GM12878 (cell line): ENCODE measurements at regions not wholly inside any gene's neighbourhood (a gene's known extent, or its start where the extent isn't known, plus 50 kb on each side); places are given as distances from the start of the nearest gene placed in this dataset.

ENCODE experiments used
- ATAC-seq: fragments of 200-7000 bp; cut with Tn5 transposase; 3 replicates; pipeline ENCODE4 v1.9.1; 2020; ENCODE audit warnings: mild to moderate bottlenecking, moderate library complexity
- BruUV-seq: library from RNA; stranded (reverse); fragments of 400-500 nt; replicated peaks from 2 replicates; lab custom pipeline; 2021; lab: Mats Ljungman, UMichigan
- CTCF ChIA-PET: fragments of 300-600 bp; sonication (Branson Sonifier 250); formaldehyde crosslinking; extraction: SDS; loops from one replicate; lab custom pipeline; 2021; ENCODE audit warnings: inconsistent platforms; lab: Yijun Ruan, JAX
- POLR2A ChIA-PET: fragments of 350-600 bp; formaldehyde crosslinking; extraction: SDS; loops from one replicate; lab custom pipeline; 2021; ENCODE audit warnings: inconsistent platforms; lab: Charles Lee
- RAD21 ChIA-PET: fragments of 300-600 bp; sonication (Branson Sonifier 250); formaldehyde crosslinking; loops from one replicate; lab custom pipeline; 2023; ENCODE audit warnings: antibody characterized with exemption; ENCODE audit not compliant: unreplicated experiment; lab: Charles Lee
- SMC1A ChIA-PET: fragments of 300-600 bp; sonication (Branson Sonifier 250); formaldehyde crosslinking; loops from one replicate; lab custom pipeline; 2023; ENCODE audit not compliant: unreplicated experiment, uncharacterized antibody; lab: Charles Lee
- DNase-seq: peaks from one replicate; pipeline ENCODE4 v3.0.0-alpha.2; 2011; ENCODE audit warnings: low read depth, low spot score
- FAIRE-seq: peaks from 3 replicates; lab custom pipeline; 2011; peaks lifted over from hg19 to GRCh38; lab: Jason Lieb, UNC
- H2AFZ ChIP-seq: 2 replicates; pipeline ENCODE4 v1.6.0; 2011; ENCODE audit warnings: low read depth, low read length, control low read depth; ENCODE audit not compliant: control insufficient read depth
- H3K27ac ChIP-seq: 2 replicates; pipeline ENCODE4 v1.5.1; 2011; ENCODE audit warnings: control low read depth; ENCODE audit not compliant: control insufficient read depth, insufficient read depth
- H3K27me3 ChIP-seq, 2 experiments: replicated peaks in 1 of 2; 2 replicates each; pipeline versions ENCODE4 v1.6.0 to v1.6.1; 2011; ENCODE audit warnings: low read length in 1 of 2; ENCODE audit not compliant: control insufficient read depth in 2 of 2, insufficient read depth in 2 of 2
- H3K36me3 ChIP-seq, 2 experiments: 2 replicates each; pipeline ENCODE4 v1.5.1; 2011; ENCODE audit warnings: low read length in 1 of 2; ENCODE audit not compliant: control insufficient read depth in 2 of 2, insufficient read depth in 2 of 2
- H3K4me1 ChIP-seq: 2 replicates; pipeline ENCODE4 v1.6.1; 2011; ENCODE audit warnings: mild to moderate bottlenecking, low read length, moderate library complexity, mixed read lengths; ENCODE audit not compliant: control insufficient read depth, insufficient read depth
- H3K4me2 ChIP-seq: 2 replicates; pipeline ENCODE4 v1.6.0; 2011; ENCODE audit warnings: control low read depth; ENCODE audit not compliant: control insufficient read depth, insufficient read depth
- H3K4me3 ChIP-seq: fragments of 200-600 bp; sonication (generic); 2 replicates; pipeline ENCODE4 v1.5.1; 2016
- H3K79me2 ChIP-seq: 2 replicates; pipeline ENCODE4 v1.6.0; 2011; ENCODE audit warnings: low read length; ENCODE audit not compliant: control insufficient read depth, insufficient read depth
- H3K9ac ChIP-seq: 2 replicates; pipeline ENCODE4 v1.8.0; 2011; ENCODE audit warnings: low read length, control low read depth, mixed read lengths; ENCODE audit not compliant: control insufficient read depth, insufficient read depth
- H3K9me3 ChIP-seq: replicated peaks from 3 replicates; pipeline ENCODE4 v1.5.1; 2011; ENCODE audit warnings: mild to moderate bottlenecking, low read length; ENCODE audit not compliant: control insufficient read depth, insufficient read depth
- H4K20me1 ChIP-seq: 2 replicates; pipeline ENCODE4 v1.6.0; 2011; ENCODE audit not compliant: control insufficient read depth, insufficient read depth
- BCL11A ChIP-seq: IDR thresholded peaks from 2 replicates; pipeline ENCODE4 v1.6.1; 2011; ENCODE audit warnings: low read depth, low read length
- CHD2 ChIP-seq: IDR thresholded peaks from 2 replicates; pipeline ENCODE4 v1.6.1; 2011; ENCODE audit warnings: low read depth, low read length, improper control_type of control experiment, borderline replicate concordance
- CREM ChIP-seq: IDR thresholded peaks from 2 replicates; pipeline ENCODE4 v1.6.1; 2014; ENCODE audit warnings: antibody characterized with exemption, low read depth
- CTCF ChIP-seq, 3 experiments: IDR thresholded peaks in 2 of 3; conservative IDR thresholded peaks in 1 of 3; 2 replicates each; pipeline ENCODE4 v1.5.1; 2011; ENCODE audit warnings: low read depth in 3 of 3, low read length in 3 of 3, mild to moderate bottlenecking in 3 of 3, control low read depth in 2 of 3, moderate library complexity in 2 of 3, inconsistent platforms in 1 of 3, mixed read lengths in 1 of 3; ENCODE audit not compliant: control insufficient read depth in 2 of 3, insufficient read depth in 1 of 3; ENCODE audit errors: extremely low read depth in 1 of 3
- KLF5 ChIP-seq: fragments of 450-650 bp; IDR thresholded peaks from 2 replicates; pipeline ENCODE4 v1.6.1; 2014; ENCODE audit warnings: mild to moderate bottlenecking; ENCODE audit not compliant: partially characterized antibody
- NFIC ChIP-seq: IDR thresholded peaks from 2 replicates; pipeline ENCODE4 v1.6.1; 2012; ENCODE audit warnings: low read depth, mild to moderate bottlenecking, inconsistent platforms, low read length, moderate library complexity
- NR2F1 ChIP-seq: fragments of 450-650 bp; conservative IDR thresholded peaks from 2 replicates; pipeline ENCODE4 v1.6.1; 2017; ENCODE audit warnings: mild to moderate bottlenecking
- NRF1 ChIP-seq: conservative IDR thresholded peaks from 2 replicates; pipeline ENCODE4 v1.6.1; 2011; ENCODE audit warnings: mild to moderate bottlenecking, low read depth, low read length, improper control_type of control experiment
- SPI1 ChIP-seq: IDR thresholded peaks from 2 replicates; pipeline ENCODE4 v1.6.1; 2011; ENCODE audit warnings: low read depth, mild to moderate bottlenecking, low read length, moderate library complexity, borderline replicate concordance; ENCODE audit not compliant: insufficient read depth
- SREBF1 ChIP-seq: IDR thresholded peaks from 2 replicates; pipeline ENCODE4 v1.6.1; 2012; ENCODE audit warnings: mild to moderate bottlenecking, low read length
- ZBTB33 ChIP-seq: fragments of 450-650 bp; IDR thresholded peaks from 2 replicates; pipeline ENCODE4 v1.6.1; 2017; ENCODE audit warnings: mild to moderate bottlenecking
- WGBS: methylation state at CpG from one replicate; pipeline ENCODE4 v1.1.6; 2016; ENCODE audit warnings: low lambda C conversion rate; ENCODE audit not compliant: insufficient replicate concordance, insufficient coverage; ENCODE audit errors: missing lambda C conversion rate; 5-methylcytosine and 5-hydroxymethylcytosine counted together
- in situ Hi-C: fragments of 300-500 bp; cut with MboI; formaldehyde crosslinking; loops from 9 replicates; pipeline ENCODE4 v1.14.3; 2018; ENCODE audit warnings: mixed read lengths
- intact Hi-C: fragments of 100-400 bp; cut with micrococcal nuclease; formaldehyde crosslinking; loops from one replicate; pipeline ENCODE4 v1.14.2; 2022; ENCODE audit not compliant: unreplicated experiment

- ChIA-PET SMC1A (interaction anchor here (0.8 to 6.0 kb wide), 6 partner anchors 48 to 311 kb away, joined by 3 to 179 read pairs (median 28); no protein-coding TSS in a partner anchor), RAD21 (interaction anchor here (4.1 to 5.9 kb wide), 4 partner anchors 48 to 311 kb away, joined by 36 to 165 read pairs (median 53); no protein-coding TSS in a partner anchor), POLR2A (no interaction called here)
- ATAC-seq (no peak), FAIRE-seq (no peak)
- no peaks in the 10 kb centered on the region for H3K9me3 ChIP-seq
- no peaks in the 10 kb centered on the region for H3K36me3 ChIP-seq
- H3K4me1 ChIP-seq: no peaks in the 10 kb centered on the region
- no peaks in the 10 kb centered on the region for H4K20me1 ChIP-seq
- H3K9ac ChIP-seq: no peak overlapping the region
- H2AFZ ChIP-seq: no peak overlapping the region
- no peak for TF ChIP-seq NFIC
- no peak for TF ChIP-seq NRF1
- no peak for TF ChIP-seq KLF5
- TF ChIP-seq, all 136 proteins: peak for 0
- no peak overlapping the region for H3K27ac ChIP-seq
- no peaks in the 10 kb centered on the region for H3K27me3 ChIP-seq
- no peaks in the 10 kb centered on the region for H3K79me2 ChIP-seq
- DNase-seq: no peak
- in situ Hi-C loops (loop anchor here (5.0 kb wide), 1 partner anchor 111 kb away; no protein-coding TSS in a partner anchor), intact Hi-C loops (loop anchor here (5.0 to 10.0 kb wide), 2 partner anchors 48 to 176 kb away; partner anchors contain the start of gene CCDC34)
- CTCF ChIA-PET: interaction anchor here (0.7 to 6.0 kb wide), 8 partner anchors 11 to 313 kb away, joined by 3 to 209 read pairs (median 10); no protein-coding TSS in a partner anchor
- BruUV-seq: no TSS peak
- H3K4me3 ChIP-seq: no peak overlapping the region
- no peak overlapping the region for H3K4me2 ChIP-seq
These were observed 146.0 kb downstream of the BBOX1 start for GRCh38 chr11:27186580-27186979.

DNA sequence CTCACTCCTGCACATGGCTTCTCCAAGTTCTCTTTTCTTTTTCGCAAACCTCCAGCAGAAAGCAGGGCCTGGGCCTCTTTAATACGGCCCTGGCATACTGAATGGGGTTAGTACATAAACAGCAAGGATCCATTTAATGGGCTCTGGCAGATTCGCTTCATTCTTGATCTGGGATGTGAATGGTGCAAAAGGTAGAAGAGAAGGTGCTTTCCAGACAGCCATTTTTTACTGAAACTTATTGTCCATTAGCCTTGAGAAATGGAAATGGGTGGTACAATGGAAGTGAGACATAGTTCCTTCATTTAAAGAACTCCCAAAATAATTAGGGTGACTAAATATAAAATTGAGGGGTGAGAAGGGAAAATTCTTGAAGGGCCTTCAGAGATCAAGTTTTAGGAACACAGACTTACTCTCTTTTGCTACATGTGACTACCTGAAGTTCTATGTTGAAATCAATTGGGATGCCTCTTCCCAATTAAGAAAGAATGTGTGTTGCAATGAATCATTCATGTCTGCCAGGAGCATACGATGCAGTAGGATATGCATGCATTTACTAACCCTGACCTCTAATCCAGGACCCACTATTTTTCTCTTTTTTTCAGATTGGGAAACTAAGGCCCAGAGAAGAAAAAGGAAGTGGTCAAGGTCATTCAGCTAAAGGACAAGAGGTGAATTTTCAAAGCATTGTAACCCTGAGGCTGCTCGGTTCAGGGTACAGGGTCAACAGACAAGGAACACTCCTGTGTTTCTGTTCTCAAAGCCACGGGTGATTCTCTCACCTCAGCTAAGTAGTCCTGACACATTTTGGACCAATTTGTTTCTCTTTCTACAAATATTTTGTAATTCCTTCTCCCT, 144.1 kb downstream of the BBOX1 start:
- Histone ChIP-seq H3K27ac (no peak overlapping the region), H4K20me1 (no peaks in the 10 kb centered on the region), H3K27me3 (no peaks in the 10 kb centered on the region), H2AFZ (no peak overlapping the region), H3K36me3 (no peaks in the 10 kb centered on the region), H3K79me2 (no peaks in the 10 kb centered on the region), H3K4me3 (no peak overlapping the region), H3K4me1 (no peaks in the 10 kb centered on the region), H3K9ac (no peak overlapping the region), H3K9me3 (no peaks in the 10 kb centered on the region), H3K4me2 (no peak overlapping the region)
- ChIA-PET SMC1A (interaction anchor here (0.6 to 6.0 kb wide), 35 partner anchors 8 to 313 kb away, joined by 3 to 179 read pairs (median 3); no protein-coding TSS in a partner anchor), CTCF (interaction anchor here (0.7 to 6.0 kb wide), 38 partner anchors 8 to 371 kb away, joined by 3 to 209 read pairs (median 5); no protein-coding TSS in a partner anchor), RAD21 (interaction anchor here (1.0 to 5.9 kb wide), 18 partner anchors 7 to 514 kb away, joined by 3 to 165 read pairs (median 4); no protein-coding TSS in a partner anchor), POLR2A (interaction anchor here (1.2 to 1.3 kb wide), 2 partner anchors 49 to 112 kb away, joined by 3 to 5 read pairs; no protein-coding TSS in a partner anchor)
- 29% methylated on average over 6 of the region's 6 CpGs for WGBS
- peak; percentile 41 for FAIRE-seq
- ATAC-seq: peak; percentile 52
- intact Hi-C loops: loop anchor here (1.0 to 10.0 kb wide), 4 partner anchors 50 to 302 kb away; partner anchors contain the start of gene CCDC34
- BruUV-seq: no TSS peak
- DNase-seq: no peak
- in situ Hi-C loops: loop anchor here (5.0 kb wide), 2 partner anchors 113 to 308 kb away; no protein-coding TSS in a partner anchor
- TF ChIP-seq SREBF1 (no peak), ZBTB33 (no peak), CHD2 (no peak), NR2F1 (0 out of 2 replicates have a peak, but pooled peaks have one; percentile 11), BCL11A (no peak), SPI1 (0 out of 2 replicates have a peak, but pooled peaks have one; percentile 12), CTCF (IDR thresholded peaks at IDR 0.05 in 2 of 3, conservative IDR thresholded peaks at IDR 0.05 in 1 of 3; ENCODE audit: control insufficient read depth in 2 of 3, extremely low read depth in 1 of 3, insufficient read depth in 1 of 3, low read depth in 3 of 3, low read length in 3 of 3) (no peak), CREM (no peak)
